ENCODE measurements at regions not wholly inside any gene's neighbourhood (a gene's known extent, or its start where the extent isn't known, plus 50 kb on each side); places are given as distances from the start of the nearest gene placed in this dataset.

DNA sequence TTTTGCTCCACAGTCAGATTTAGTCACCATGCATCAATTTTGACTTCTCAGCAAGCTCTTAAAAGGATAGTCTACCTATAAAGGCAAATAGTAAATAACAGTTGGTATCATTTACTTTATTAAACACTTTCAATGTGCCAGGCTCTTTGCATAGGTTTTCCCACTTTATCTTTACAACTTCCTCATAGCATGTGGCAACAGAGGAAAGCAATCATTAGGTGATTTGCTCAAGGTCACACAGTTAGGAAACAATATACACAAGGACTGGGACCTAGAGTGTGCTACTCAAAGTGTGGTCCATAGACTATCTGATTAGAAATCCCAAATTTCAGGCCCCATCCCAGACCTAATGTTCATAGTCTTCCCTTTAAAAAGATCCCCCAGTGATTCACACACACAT, 212.3 kb downstream of the MTERF1 start:
- TF ChIP-seq POLR2A (IDR thresholded peaks at IDR 0.05): no peak
- TF ChIP-seq, protein P1, sequence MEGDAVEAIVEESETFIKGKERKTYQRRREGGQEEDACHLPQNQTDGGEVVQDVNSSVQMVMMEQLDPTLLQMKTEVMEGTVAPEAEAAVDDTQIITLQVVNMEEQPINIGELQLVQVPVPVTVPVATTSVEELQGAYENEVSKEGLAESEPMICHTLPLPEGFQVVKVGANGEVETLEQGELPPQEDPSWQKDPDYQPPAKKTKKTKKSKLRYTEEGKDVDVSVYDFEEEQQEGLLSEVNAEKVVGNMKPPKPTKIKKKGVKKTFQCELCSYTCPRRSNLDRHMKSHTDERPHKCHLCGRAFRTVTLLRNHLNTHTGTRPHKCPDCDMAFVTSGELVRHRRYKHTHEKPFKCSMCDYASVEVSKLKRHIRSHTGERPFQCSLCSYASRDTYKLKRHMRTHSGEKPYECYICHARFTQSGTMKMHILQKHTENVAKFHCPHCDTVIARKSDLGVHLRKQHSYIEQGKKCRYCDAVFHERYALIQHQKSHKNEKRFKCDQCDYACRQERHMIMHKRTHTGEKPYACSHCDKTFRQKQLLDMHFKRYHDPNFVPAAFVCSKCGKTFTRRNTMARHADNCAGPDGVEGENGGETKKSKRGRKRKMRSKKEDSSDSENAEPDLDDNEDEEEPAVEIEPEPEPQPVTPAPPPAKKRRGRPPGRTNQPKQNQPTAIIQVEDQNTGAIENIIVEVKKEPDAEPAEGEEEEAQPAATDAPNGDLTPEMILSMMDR (IDR thresholded peaks at IDR 0.05): no peak
- Histone ChIP-seq H3K9me3 (no peaks in the 10 kb centered on the region), H3K27ac (no peak overlapping the region), H3K4me1 (no peaks in the 10 kb centered on the region), H3K4me3 (no peak overlapping the region), H3K36me3 (no peaks in the 10 kb centered on the region), H3K27me3 (no peaks in the 10 kb centered on the region)
- DNase-seq: no peak
- intact Hi-C loops (cut with DNase I; ENCODE audit: low total_unique reads): no loop called here

DNA sequence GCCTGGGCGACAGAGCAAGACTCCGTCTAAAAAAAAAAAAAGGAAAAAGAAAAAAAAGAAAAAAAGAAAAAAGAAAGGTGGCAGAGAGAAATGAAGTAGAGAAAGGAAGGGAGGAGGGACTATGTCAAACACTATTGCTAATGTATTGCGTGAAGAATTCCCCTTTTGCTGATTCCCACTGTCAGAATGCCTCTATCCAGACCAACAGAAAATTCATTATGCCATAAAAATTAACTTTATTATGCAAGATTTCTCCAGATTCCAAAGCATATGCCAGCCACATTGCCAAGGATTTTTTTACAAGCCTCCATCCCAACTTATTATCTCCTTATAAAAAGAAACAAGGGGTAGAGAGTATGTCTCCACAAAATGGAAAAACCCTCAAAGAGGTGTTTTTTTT, 209.3 kb downstream of the MTERF1 start:
- Histone ChIP-seq H3K27ac (no peak overlapping the region), H3K4me1 (no peaks in the 10 kb centered on the region), H3K27me3 (no peaks in the 10 kb centered on the region), H3K9me3 (no peaks in the 10 kb centered on the region), H3K4me3 (no peak overlapping the region), H3K36me3 (no peaks in the 10 kb centered on the region)
- intact Hi-C loops (cut with DNase I; ENCODE audit: low total_unique reads): no loop called here
- DNase-seq: no peak
- TF ChIP-seq, protein P1 (IDR thresholded peaks at IDR 0.05): no peak
- no peak for TF ChIP-seq POLR2A (IDR thresholded peaks at IDR 0.05)

- H3K9me3 ChIP-seq: no peaks in the 10 kb centered on the region
- no peak overlapping the region for H3K4me3 ChIP-seq
- no peak for DNase-seq
- no peaks in the 10 kb centered on the region for H3K27me3 ChIP-seq
- H3K27ac ChIP-seq: no peak overlapping the region
- H3K36me3 ChIP-seq: no peaks in the 10 kb centered on the region
- H3K4me1 ChIP-seq: no peaks in the 10 kb centered on the region
- TF ChIP-seq, protein P1 (IDR thresholded peaks at IDR 0.05): no peak
- no peak for TF ChIP-seq POLR2A (IDR thresholded peaks at IDR 0.05)
- intact Hi-C loops (cut with DNase I; ENCODE audit: low total_unique reads): no loop called here
Observed at GRCh38 chr7:91674470-91674869, 206.0 kb downstream of the MTERF1 start.

DNA sequence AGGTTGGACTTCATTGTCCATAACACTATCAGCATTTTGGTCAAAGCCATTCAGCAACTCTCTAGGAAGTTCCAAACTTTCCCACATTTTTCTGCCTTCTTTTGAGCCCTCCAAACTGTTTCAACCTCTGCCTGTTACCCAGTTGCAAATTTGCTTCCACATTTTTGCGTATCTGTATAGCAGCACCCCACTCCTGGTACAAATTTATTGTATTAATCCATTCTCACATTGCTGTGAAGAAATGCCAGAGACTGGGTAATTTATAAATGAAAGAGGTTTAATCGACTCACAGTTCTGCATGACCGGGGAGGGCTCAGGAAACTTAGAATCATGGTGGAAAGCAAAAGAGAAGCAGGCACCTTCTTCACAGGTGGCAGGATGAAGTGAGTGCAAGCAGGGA, 198.8 kb downstream of the MTERF1 start:
- DNase-seq: no peak
- TF ChIP-seq, protein P1 (IDR thresholded peaks at IDR 0.05): no peak
- no peak for TF ChIP-seq POLR2A (IDR thresholded peaks at IDR 0.05)
- H3K27me3 ChIP-seq: no peaks in the 10 kb centered on the region
- no peaks in the 10 kb centered on the region for H3K36me3 ChIP-seq
- H3K9me3 ChIP-seq: peaks cover 0 to 6% of the 10 kb centered on the region in 2 donors
- no peak overlapping the region for H3K4me3 ChIP-seq
- H3K27ac ChIP-seq: no peak overlapping the region
- no peaks in the 10 kb centered on the region for H3K4me1 ChIP-seq
- intact Hi-C loops (cut with DNase I; ENCODE audit: low total_unique reads): no loop called here

DNA sequence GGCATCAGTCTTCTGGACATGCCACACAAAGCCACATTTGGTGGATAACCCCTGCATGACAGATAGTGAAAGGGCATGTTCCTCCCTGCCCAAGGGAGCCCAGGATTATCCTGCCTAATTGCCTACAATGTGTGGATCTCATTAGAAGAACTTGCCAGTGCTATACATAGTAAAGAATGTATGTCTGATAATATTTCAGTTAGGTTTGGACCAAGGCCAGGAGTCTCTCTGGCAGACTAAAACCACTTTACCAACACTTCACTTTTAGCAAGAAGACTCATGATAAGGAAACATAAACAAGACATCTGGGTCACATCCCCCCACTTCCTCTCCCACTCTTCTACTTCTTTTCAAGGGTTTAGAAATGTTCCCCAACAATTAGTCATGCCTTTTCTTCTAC, 196.7 kb downstream of the MTERF1 start:
- H3K4me3 ChIP-seq: no peak overlapping the region
- no peak for TF ChIP-seq POLR2A (IDR thresholded peaks at IDR 0.05)
- TF ChIP-seq, protein P1 (IDR thresholded peaks at IDR 0.05): no peak
- no peaks in the 10 kb centered on the region for H3K36me3 ChIP-seq
- no peak for DNase-seq
- H3K4me1 ChIP-seq: no peaks in the 10 kb centered on the region
- no peak overlapping the region for H3K27ac ChIP-seq
- no peaks in the 10 kb centered on the region for H3K27me3 ChIP-seq
- H3K9me3 ChIP-seq: peaks cover 0 to 6% of the 10 kb centered on the region in 2 donors
- intact Hi-C loops (cut with DNase I; ENCODE audit: low total_unique reads): no loop called here
